ENCODE measurements at regions not wholly inside any gene's neighbourhood (a gene's known extent, or its start where the extent isn't known, plus 50 kb on each side); places are given as distances from the start of the nearest gene placed in this dataset.

DNA sequence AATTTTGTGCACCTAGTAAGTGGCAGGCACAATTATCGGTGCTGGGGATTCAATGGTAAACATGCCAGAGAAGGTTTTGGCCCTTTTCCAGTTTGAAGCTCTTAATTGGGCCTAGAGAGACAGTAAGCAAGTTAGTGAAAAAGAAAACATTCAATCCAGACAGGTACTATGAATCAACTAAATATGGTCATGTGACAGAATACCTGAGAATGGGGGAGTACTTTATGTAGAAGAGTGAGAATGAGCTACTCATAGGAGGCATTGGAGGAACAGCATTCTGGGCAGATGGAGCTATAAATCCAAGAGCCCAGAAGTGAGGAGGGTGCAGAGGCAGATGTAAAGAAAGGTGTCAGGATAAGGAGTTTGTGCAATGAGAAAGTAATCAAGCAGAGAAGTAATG lies 1017.9 kb downstream of the ADGRL2 start:
- intact Hi-C loops (cut with DNase I; ENCODE audit: low total_unique reads) = no loop called here
- Histone ChIP-seq H3K27me3 (no peaks in the 10 kb centered on the region), H3K4me1 (no peaks in the 10 kb centered on the region), H3K9me3 (no peaks in the 10 kb centered on the region), H3K27ac (no peak overlapping the region), H3K4me3 (no peak overlapping the region), H3K36me3 (no peaks in the 10 kb centered on the region)
- in situ Hi-C loops (cut with MboI; ENCODE audit: low sequenced_read_pairs in 4 of 4) = no loop called here
- ATAC-seq (no peak), DNase-seq (no peak)
- TF ChIP-seq, protein P1, sequence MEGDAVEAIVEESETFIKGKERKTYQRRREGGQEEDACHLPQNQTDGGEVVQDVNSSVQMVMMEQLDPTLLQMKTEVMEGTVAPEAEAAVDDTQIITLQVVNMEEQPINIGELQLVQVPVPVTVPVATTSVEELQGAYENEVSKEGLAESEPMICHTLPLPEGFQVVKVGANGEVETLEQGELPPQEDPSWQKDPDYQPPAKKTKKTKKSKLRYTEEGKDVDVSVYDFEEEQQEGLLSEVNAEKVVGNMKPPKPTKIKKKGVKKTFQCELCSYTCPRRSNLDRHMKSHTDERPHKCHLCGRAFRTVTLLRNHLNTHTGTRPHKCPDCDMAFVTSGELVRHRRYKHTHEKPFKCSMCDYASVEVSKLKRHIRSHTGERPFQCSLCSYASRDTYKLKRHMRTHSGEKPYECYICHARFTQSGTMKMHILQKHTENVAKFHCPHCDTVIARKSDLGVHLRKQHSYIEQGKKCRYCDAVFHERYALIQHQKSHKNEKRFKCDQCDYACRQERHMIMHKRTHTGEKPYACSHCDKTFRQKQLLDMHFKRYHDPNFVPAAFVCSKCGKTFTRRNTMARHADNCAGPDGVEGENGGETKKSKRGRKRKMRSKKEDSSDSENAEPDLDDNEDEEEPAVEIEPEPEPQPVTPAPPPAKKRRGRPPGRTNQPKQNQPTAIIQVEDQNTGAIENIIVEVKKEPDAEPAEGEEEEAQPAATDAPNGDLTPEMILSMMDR (IDR thresholded peaks at IDR 0.05 in 4 of 5, conservative IDR thresholded peaks at IDR 0.05 in 1 of 5) = no peak
- TF ChIP-seq POLR2A (IDR thresholded peaks at IDR 0.05) = no peak

DNA sequence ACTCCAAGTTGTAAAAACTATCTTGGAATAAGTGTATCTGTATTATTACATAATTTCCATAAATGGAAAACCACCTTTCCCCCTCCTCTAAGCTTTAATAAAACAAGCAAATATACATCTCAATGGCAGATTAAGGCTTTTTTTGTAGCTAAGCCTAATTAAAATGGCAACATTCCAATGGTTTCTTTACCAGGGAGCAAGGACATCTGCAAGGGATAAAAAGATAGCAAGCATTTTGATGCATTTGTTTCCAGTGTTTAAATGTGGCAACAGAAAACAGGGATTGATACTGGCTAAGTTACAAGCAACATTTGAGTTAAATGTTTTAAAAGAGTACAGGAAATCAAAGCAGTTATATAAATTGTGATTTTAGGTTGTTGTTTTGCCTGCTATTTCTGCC lies 1012.7 kb downstream of the ADGRL2 start:
- H3K9me3 ChIP-seq = no peaks in the 10 kb centered on the region
- no peaks in the 10 kb centered on the region for H3K36me3 ChIP-seq
- intact Hi-C loops (cut with DNase I; ENCODE audit: low total_unique reads) (no loop called here), in situ Hi-C loops (cut with MboI; ENCODE audit: low sequenced_read_pairs in 4 of 4) (no loop called here)
- TF ChIP-seq POLR2A (IDR thresholded peaks at IDR 0.05) = no peak
- TF ChIP-seq, protein P1 (IDR thresholded peaks at IDR 0.05 in 4 of 5, conservative IDR thresholded peaks at IDR 0.05 in 1 of 5) = no peak
- H3K27me3 ChIP-seq = no peaks in the 10 kb centered on the region
- H3K27ac ChIP-seq = no peak overlapping the region
- DNase-seq (no peak), ATAC-seq (no peak)
- no peaks in the 10 kb centered on the region for H3K4me1 ChIP-seq
- no peak overlapping the region for H3K4me3 ChIP-seq

DNA sequence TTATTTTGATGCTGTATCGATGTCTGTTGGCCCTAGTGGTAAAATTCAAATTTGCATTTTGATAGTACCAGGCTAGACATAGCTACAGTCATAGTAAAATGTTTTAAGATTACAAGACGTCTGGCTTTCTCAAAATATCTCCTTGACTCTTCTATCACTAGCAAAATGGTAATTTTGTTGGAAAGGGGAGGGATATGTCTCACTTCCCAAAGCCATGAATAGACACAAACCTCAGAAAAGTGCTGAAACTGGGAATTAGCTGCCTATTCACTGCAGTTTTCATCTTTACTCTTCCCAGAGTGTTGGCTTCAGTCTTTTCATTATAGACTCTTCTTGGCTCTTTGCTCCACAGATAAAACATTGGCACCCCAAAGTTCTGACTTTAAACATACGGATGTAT lies 1009.9 kb downstream of the ADGRL2 start:
- in situ Hi-C loops (cut with MboI; ENCODE audit: low sequenced_read_pairs in 4 of 4) = no loop called here
- DNase-seq (no peak), ATAC-seq (no peak)
- H3K4me1 ChIP-seq = no peaks in the 10 kb centered on the region
- intact Hi-C loops (cut with DNase I; ENCODE audit: low total_unique reads) = no loop called here
- H3K27ac ChIP-seq = no peak overlapping the region
- no peaks in the 10 kb centered on the region for H3K9me3 ChIP-seq
- no peaks in the 10 kb centered on the region for H3K36me3 ChIP-seq
- no peaks in the 10 kb centered on the region for H3K27me3 ChIP-seq
- no peak for TF ChIP-seq POLR2A (IDR thresholded peaks at IDR 0.05)
- TF ChIP-seq, protein P1 (IDR thresholded peaks at IDR 0.05 in 4 of 5, conservative IDR thresholded peaks at IDR 0.05 in 1 of 5) = no peak
- no peak overlapping the region for H3K4me3 ChIP-seq

DNA sequence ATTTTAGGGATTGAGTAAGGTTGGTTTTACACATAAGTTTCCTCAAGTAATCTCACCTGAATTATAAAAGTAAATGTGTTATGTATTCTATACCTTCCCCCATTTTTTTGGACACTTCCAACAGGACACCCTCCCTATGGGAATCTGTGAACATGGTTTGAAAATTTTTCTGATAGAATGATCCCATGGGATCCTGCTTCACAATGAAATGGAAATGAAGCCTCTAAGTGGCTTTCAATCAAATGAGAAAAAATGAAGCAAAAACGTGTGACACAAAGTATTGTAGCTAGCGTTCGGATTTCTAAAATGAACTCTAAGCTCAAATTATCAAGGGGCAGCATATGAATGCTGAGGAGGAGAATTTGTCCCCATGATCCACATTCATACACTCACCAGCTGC lies 1006.8 kb downstream of the ADGRL2 start:
- no peaks in the 10 kb centered on the region for H3K9me3 ChIP-seq
- H3K27ac ChIP-seq = no peak overlapping the region
- DNase-seq (no peak), ATAC-seq (no peak)
- no peak overlapping the region for H3K4me3 ChIP-seq
- TF ChIP-seq, protein P1 (IDR thresholded peaks at IDR 0.05 in 4 of 5, conservative IDR thresholded peaks at IDR 0.05 in 1 of 5) = no peak
- no peak for TF ChIP-seq POLR2A (IDR thresholded peaks at IDR 0.05)
- no peaks in the 10 kb centered on the region for H3K4me1 ChIP-seq
- intact Hi-C loops (cut with DNase I; ENCODE audit: low total_unique reads) (no loop called here), in situ Hi-C loops (cut with MboI; ENCODE audit: low sequenced_read_pairs in 4 of 4) (no loop called here)
- H3K36me3 ChIP-seq = no peaks in the 10 kb centered on the region
- no peaks in the 10 kb centered on the region for H3K27me3 ChIP-seq

DNA sequence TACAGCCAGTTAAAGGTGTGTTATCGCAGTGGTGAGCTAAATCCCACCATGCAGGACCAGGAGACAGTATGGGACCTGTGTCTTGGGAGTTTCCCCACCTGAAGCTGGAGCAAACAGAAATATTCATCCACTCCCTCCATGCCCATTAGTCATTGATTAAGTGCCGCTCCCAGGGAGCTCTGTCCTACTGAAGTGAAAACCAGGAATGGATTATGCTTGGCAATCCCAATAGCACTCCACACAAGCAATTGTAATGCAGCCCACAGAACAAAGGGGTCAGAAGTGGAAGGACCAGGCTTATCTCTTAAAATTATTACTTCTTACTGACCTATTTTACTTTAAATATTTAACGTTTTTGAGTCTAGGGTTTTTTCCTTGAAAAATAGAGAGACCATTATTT lies 1005.4 kb downstream of the ADGRL2 start:
- no peaks in the 10 kb centered on the region for H3K9me3 ChIP-seq
- TF ChIP-seq, protein P1 (IDR thresholded peaks at IDR 0.05 in 4 of 5, conservative IDR thresholded peaks at IDR 0.05 in 1 of 5) = no peak
- TF ChIP-seq POLR2A (IDR thresholded peaks at IDR 0.05) = no peak
- H3K27ac ChIP-seq = no peak overlapping the region
- H3K27me3 ChIP-seq = no peaks in the 10 kb centered on the region
- intact Hi-C loops (cut with DNase I; ENCODE audit: low total_unique reads) = no loop called here
- no peaks in the 10 kb centered on the region for H3K36me3 ChIP-seq
- no peak for ATAC-seq
- in situ Hi-C loops (cut with MboI; ENCODE audit: low sequenced_read_pairs in 4 of 4) = no loop called here
- no peak overlapping the region for H3K4me3 ChIP-seq
- no peak for DNase-seq
- H3K4me1 ChIP-seq = no peaks in the 10 kb centered on the region

All from gastrocnemius medialis (tissue), 4 donors.